ENCODE measurements at regions not wholly inside any gene's neighbourhood (a gene's known extent, or its start where the extent isn't known, plus 50 kb on each side); places are given as distances from the start of the nearest gene placed in this dataset.
"Not testable (repeated sequence)": the region's sequence is repeated elsewhere in the genome, so short reads cannot be mapped to it uniquely, and the experiment has no call there.

DNA sequence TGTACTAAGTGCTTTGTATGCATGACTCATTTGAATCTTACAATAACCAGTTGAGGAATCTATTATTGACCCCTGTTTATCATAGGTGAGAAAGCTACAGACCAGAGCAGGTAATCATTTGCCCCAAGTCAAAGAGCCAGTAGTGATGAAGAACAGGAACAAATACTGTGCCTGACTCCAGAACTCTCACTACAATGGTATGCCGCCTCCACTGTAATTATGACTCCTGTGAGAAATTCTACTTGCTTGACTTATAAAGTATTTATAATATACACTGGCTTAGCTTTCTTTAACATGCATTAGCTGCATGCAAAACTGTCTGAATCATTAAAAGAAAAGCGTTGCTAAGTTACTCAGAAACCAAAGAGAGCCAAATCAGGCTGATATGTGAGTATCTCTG, 92.6 kb downstream of the ZNF281 start:
- DNase-seq (ENCODE audit: low read depth), result no peak

DNA sequence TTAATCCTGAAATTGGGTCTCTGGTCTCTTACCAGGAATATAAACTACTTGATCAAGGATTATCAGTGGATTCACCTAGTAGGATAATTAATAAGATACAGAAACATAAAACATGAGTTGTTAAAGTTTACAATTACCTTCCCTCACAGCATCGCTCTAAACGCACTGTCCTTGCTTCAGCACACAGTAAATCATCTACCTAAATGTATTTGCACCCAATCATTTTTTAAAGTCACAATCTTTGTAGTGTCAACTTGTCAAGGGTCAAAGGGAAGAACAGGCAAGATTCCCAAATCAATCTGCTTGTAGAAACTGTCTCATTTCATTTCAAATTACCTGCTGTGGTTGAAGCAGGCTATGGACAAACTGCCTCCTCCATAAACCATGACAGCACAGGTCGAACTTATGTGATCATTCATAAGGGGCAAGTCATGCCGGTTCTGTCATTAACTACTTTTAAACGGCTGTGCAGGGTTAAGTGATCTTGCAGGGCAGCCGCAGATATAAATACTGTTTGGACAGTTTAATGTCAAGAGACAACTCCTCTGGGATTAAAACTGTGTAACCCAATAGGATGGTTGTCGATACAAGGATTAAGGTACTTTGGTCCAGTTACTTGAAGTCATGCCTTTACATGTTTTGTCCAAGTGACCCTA, 93.6 kb downstream of the ZNF281 start:
- no peak for DNase-seq (ENCODE audit: low read depth)

DNA sequence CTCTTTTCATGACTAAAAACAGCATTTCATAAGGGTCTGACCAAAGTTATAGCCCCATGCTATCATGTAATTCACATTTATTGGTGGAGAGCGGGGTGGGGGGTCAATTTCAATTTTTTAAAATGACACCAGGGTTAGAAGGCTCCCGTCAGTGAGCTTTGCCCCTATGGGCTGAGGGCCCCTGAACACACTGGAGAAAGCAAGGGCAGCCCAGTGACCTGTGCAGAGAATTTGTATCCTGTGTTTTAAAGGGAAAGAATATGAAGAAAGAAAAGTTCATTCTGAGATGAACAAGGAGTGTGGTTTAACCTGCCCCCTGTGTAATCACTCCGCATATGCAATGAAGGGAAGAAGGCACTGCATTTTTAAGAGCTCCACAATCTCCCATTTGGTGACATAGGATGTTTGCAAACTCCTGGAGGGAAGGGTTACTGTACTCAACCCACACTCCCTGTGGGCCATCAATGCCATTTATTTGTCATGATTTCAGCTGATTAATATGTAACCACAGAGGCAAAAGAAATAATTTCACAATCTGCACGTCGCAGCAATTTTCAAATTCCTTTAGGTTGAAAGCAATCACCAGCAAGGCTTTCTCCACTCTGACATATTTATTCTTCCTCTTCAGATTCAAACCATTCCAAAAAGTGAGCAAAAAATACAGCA, 95.6 kb downstream of the ZNF281 start:
- DNase-seq (ENCODE audit: low read depth), result no peak

DNA sequence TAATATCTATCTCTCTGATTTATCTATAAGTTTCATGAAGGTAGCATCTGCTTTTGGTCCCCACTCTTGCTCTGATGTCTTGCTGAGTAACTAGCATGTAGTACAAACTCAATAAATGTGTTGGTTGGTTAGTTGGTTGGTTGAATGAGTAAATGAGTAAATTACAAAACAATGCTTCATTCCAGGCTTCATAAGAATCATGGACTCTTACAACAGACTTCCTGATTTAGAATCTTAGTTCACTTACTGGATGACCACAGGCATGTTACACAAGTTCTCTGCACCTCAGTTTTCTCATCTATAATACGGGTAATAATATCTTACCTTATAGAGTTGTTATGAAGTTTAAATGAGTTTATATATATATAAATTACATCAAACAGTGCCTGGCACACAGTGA, 98.6 kb downstream of the ZNF281 start:
- no peak for DNase-seq (ENCODE audit: low read depth)

DNA sequence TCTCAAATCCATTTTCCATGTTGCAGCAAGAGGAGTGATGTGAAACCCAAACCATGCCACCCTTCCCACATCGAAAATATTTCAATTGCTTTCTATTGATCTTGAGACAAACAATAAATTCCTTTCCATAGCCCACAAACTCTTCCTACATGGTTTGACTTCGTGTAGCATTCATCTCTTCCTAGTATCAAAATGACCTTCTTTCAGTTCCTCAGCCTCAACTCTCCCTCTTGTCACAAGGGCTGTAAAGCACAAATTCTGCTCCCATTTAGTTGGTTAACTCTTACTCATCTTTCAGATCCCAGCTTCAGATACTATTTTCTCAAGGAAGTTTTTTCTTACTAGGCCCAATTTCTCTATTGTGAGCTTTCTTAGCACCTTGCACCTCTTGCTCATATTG, 99.0 kb downstream of the ZNF281 start:
- DNase-seq (ENCODE audit: low read depth), result no peak

DNA sequence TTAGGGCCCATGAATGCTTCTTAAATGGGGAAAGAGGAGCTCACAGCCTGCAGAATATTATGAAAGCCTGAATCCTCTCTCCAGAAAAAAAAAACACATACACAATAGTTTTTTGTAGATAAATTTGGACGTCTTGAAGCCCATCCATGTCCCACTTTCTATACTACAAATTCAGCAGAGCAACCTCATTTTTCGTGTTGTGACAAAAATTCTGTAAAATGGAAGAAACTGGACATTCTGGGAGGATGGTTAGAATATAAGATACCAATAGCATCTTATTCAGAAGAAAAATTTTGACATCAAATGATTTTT, 102.1 kb downstream of the ZNF281 start:
- DNase-seq (ENCODE audit: low read depth), result no peak

DNA sequence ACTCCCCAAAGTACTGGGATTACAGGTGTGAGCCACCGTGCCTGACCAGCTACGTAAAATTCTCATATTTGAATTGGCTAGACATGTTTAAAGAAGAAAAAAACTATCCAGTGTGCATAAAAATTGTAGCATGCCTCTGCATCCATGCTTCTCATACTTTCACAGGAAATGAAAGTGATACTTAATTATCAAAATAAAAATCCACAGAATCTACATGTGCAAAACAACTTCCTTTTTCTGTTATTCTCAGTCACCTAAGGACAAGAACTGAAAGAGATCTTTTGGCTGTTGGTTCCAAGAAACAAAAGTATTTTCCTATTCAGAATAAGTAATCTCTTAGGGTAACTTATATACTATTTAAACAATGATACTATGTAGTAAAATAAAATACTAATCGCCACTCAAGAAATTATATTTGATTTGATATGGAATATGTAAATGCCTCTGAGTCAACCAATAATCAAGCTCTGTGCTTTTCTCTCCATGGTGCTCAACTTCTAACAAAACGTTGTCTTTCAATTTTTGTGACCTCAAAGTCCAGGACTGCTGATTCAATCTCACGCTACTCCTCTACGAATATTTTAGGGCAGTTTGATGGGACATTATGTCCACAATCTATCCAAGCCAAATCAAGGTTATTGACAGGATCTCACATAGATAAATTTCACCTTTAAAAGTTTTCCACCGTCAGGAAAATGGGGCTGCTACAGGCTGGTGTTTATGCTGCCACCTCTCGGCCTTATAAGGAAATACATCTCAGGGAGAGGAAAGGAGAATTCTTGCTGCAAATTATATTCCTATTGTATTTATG, 102.7 kb downstream of the ZNF281 start:
- no peak for DNase-seq (ENCODE audit: low read depth)

DNA sequence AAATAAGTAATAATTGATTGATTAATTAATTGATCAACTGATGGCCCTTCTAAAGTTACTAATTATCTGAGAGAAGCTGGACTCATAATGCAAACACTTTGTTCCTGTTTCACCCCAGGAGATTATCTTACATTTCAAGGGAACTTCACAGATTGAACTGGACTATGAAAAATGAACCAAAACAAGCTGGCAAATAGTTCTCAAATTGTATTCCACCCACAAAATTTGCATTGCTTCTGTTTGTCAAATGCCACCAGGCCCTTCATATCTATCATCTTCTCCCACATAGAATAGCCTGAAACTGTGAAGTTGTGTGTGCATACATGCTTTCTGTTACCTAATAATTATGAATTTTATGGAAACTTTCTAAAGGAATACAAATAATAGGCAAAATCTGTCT, 104.0 kb downstream of the ZNF281 start:
- no peak for DNase-seq (ENCODE audit: low read depth)

DNA sequence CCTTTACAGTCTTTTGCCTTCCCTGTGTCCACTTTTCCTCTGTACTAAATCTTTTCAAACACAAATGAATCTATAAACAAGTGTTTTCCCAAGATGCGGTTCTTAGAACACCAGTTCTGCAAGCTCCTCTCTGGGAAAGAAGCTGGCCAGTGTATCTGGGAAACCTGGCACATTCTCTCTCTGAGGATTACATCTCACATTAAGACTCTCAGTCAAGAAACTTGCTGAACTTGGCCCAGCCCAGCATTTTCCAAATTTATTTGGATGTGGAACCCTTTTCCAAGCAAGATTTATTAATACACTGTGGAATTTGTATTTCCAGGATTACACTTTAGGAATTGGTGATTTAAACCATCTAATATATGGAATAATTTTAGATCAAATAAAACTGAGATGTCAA, 105.7 kb downstream of the ZNF281 start:
- no peak for DNase-seq (ENCODE audit: low read depth)

DNA sequence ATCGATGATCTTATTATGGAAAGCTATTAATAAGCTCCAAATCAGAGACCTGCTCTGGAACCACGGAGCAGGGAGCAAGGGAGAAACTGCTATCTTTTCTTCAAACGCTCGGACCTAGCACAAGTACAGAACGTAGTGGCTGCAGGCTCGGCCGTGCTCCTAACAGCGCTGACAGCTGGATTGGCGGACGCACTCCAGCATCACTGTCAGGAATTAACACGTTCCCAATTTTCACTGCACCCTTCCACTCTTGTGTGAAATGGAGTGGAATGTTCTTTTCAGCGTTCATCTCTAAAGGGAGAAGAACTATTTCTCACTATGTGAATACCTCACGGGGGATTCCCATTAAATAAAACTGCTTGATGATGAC, 106.9 kb downstream of the ZNF281 start:
- DNase-seq (ENCODE audit: low read depth), result no peak

DNA sequence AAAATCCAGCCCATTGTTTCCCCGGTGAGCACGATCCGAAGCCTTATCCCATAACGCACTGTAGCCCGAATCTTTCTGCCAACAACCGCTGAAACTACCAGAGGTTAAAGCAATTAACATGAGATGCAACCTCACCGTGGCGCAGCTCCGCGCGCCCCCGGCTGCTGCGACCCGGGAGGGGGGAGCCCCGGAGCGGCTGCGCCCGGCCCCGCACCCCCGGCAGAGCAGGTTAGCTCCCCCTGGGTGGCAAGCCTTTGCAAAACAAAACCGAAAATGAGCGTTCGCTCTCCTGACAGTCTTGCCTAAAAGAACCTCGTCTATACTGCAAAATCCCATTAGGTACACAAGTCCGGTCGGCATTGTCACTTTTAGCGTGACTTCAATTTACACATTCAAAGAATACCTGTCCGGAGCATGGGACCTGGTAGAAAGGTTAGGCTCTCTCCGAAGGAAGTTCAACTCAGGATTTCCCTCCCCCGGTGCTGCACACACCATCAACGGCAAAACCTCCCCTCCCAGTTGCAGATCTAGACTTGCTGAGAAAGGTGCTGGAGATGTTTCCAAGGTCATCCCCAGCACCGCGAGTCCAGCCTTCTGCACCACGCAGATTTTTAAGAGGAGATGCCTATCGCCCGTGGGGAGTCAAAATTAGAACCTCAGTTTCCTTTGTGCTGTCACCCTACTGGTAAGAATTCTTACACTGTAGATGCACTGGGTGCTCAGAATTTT, 107.5 kb downstream of the ZNF281 start:
- DNase-seq (ENCODE audit: low read depth), result no peak

DNA sequence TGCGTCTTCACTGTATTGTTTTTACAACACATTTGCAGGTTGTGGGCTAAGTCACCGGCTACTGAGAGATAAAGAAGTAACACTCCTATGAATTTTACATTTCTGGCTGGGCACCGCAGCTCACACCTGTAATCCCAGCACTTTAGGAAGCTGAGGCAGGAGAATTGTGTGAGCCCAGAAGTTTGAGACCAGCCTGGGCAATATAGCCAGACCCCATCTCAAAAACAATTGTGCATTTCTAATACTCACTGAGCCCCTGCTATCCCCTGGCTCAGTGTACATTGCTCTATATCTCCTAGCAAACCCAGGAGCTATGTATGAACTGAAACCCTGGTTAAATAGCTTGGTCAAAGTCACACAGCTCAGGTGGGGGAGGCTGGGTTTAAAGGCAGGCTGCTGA, 108.7 kb downstream of the ZNF281 start:
- DNase-seq (ENCODE audit: low read depth), result no peak

DNA sequence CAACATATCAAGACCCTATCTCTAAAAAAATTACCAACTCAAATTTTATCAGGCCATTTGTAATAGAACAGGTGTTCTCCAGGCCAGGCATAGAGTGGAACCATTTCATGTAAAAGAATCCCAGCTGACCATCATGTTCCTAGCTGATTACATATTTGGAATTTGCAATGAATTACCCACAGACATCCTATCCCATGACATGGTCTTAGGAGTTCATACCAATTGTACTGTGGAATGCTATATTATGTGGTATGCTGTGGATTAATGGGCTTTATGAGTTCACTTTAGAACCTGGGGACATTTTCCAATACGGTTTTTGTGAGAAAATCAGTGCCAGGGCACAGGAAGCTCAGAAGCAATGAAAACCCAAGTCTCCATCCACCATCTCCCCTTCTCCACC, 110.3 kb downstream of the ZNF281 start:
- no peak for DNase-seq (ENCODE audit: low read depth)

DNA sequence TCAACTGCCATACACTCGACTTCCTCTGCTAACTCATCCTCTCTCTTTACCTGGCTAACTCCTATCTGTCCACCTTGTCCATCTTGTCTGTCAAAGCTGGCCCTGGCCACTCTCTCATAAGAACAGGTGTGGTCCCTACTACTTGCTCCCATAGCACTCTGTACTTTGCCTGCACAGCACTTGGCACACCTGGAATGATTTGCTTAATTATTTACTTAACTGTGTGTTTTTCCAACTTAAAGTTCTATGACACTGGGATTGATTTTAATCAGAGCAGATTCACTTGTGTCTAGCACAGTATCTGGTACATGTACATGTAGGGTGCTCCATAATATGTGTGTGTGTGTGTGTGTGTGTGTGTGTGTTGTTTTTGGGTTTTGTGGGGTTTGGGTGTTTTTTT, 111.6 kb downstream of the ZNF281 start:
- DNase-seq (ENCODE audit: low read depth), result no peak

DNA sequence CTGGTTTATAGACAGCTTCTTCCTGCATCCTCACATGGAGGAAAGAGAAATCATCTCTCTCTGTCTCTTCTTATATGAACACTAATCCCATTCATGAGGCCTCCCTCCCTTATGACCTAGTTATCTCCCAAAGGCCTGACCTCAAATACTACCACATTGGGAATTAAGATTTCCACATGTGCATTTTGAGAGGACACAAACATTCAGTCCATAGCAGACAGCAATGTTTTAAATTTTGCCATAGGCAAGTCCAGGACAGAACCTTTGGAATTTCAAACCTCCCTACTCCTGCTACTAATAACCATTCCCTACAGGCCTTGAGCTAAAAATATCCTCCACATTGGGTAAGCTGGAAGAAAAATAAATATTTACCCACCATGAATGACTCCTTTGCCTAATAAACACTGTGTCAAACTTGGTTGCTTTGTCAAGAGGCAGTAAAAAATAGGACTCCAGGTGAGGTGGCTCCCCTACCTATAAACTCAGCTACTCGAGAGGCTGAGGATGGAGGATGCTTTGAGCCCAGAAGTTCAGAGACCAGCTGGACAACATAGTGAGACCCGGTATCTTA, 113.7 kb downstream of the ZNF281 start:
- no peak for DNase-seq (ENCODE audit: low read depth)

DNA sequence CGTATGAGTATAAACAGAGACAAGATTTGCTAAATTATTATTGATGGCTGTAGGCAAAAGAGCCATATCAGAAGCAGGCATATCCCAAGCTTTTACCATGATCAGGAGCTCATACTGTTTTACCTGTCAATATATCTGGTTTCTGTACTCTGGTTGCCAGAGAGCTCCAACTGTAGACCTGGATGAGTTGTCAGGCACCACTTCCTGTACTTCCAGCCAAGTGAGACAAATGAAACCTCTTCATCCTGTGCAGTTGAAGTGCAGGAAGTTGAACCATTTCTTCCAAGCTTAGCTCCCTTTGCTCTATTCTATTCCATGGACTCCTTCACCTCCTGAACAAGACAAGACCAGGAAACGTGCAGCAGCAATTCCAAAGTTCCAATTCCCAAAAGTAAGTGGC, 115.6 kb downstream of the ZNF281 start:
- DNase-seq (ENCODE audit: low read depth), result no peak

DNA sequence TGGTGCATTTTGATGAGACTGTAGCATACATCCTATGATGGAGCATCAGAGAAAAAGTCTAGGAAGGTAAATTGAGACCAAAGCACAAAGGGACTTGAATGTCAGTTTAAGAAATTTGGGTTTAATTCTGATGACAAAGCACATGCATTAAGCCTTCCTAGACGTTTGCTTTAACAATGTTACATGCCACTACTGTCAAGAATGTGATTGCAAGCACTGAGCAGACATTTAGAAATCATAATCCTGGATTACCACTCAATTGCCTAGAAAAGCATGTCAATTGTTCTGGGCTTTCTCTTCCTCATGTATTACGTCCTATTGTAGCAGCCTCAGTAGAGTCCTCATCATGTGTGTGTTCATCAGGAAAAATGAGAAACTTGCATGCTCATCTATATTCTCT, 117.1 kb downstream of the ZNF281 start:
- no peak for DNase-seq (ENCODE audit: low read depth)

DNA sequence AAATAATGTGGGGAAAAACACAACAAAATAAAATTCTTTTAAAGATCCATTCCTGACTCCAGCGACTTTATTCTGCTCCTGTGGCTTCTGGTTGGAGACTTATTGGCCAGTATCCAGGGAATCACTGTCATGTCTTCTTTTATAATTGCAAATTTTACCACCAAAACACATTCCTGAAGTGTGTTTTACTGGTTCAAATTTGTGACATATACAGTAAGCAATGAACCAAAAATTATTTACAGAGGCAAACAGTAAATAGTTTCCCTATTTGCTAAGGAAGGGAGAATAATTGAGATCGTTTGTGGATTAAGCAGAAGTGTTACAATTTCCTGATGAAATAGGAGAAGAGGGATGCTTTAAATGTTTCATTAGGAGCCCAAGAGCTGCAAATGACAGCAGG, 118.7 kb downstream of the ZNF281 start:
- no peak for DNase-seq (ENCODE audit: low read depth)

DNA sequence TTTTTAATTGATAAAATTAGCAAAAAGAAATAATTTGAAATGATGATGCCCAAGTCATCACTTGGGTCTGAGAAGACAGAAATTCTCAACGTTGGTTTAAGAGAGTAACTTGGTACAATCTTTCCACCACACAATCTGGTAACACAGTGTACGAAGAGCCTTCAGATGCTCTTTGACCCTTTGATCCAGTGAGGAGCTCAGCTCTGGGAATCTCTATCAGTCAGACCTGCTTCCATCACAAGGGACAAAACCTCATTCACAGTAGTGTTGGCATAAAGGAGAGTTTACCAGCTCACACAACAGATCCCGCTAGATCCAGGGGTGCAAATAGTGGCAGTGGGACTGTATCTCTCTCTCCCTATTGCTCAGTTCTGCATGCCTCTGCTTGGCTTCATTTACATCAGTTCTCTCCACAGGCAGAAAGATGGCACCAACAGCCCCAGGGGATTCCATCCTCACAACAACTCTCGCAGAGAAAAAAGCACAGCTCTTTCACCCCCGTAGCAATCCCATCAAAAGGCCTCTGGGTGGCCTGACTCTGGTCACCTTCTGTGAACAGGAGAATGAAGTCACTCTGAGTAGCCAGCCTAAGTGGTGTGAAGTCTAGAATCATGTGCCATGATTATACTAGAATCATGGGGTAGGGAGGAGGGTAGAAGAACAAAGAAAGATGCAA, 119.7 kb downstream of the ZNF281 start:
- DNase-seq (ENCODE audit: low read depth), result no peak

DNA sequence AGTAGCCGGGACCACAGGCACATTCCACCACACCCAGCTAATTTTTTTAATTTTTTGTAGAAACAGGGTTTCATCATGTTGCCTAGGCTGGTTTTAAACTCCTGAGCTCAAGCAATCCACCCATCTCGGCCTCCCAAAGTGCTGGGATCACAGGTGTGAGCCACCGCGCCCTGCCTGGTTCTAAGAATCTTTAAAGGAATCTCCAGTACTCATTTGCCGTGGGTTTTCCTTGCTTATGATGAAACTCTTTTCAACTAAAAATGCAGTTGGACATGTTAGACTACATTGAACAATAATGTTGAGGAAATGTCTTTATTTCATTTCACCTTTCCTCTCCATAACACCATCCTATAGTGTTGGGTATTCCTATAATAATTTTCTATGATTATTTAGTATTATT, 121.6 kb downstream of the ZNF281 start:
- DNase-seq (ENCODE audit: low read depth), result no peak

DNA sequence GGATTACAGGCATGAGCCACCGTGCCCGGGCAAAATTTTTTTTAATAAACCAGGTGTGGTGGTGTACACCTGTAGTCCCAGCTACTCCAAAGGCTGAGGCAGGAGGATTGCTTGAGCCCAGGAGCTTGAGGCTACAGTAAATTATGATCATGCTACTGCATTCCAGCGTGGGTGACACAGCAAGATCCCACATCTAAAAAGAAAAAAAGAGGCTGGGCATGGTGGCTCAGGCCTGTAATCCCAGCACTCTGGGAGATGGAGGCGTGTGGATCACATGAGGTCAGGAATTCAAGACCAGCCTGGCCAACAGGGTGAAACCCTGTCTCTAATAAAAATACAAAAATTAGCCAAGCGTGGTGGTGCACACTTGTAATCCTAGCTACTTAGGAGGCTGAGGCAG, 125.6 kb downstream of the ZNF281 start:
- DNase-seq (ENCODE audit: low read depth), result not testable (repeated sequence)

DNA sequence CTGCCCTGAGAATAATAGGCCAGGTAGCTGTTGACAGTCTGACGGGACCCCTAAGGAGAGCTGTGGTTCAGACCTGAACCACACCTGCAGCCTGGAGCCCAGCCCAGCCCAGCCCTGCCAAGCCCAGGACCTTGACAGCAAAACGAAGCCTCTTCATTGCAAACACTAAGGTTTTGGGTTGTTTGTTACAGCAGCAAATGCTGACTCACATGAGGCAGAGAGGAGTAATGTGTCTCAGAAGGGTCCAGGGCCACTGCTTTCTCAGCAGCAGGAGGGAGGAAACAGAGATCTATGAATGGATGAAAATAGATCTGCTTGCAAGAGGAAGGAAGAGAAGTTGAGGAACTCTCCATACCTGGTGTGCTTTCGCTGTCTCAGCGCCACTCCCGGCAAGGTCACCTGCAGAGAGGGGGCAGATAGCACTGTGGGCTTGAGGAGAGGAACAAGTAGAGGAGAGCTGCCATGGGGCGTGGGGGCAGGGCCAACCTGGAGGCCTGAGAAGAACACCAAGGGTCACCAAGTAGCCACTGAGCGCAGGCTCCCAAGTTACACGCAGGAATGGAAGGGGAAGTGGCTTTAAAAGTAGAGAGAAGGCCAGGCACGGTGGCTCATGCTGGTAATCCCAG, 127.2 kb downstream of the ZNF281 start:
- DNase-seq (ENCODE audit: low read depth), result no peak

All from HS-5 (cell line).